ENCODE measurements at regions not wholly inside any gene's neighbourhood (a gene's known extent, or its start where the extent isn't known, plus 50 kb on each side); places are given as distances from the start of the nearest gene placed in this dataset.

DNA sequence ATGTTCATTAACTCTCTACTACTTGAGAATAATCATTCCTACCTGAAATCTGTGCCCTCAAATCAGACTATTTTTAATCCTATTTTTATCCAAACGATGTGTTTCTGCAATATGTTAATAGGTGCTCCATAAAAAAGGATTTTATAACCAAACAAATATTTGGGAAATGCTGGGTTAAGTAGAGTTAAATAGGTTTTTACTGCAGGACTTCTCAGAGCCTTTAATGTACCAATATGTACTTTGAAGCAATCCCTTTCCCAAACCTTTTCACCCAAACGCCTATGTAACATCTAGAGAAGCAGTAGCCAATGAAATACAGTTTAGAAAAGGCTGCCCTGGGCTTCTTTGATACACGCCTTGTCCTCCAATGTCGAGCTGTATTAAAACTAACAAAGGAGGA lies 182.5 kb downstream of the SP3 start:
- Histone ChIP-seq H3K36me3 (ENCODE audit: control insufficient read depth in 2 of 4, insufficient read depth in 4 of 4, low read length in 3 of 4) (no peaks in the 10 kb centered on the region), H3K27ac (ENCODE audit: low read depth, low read length) (no peak overlapping the region), H2BK20ac (ENCODE audit: low read length) (no peak overlapping the region), H2AK5ac (ENCODE audit: low read depth, low read length) (no peak overlapping the region), H3K79me1 (ENCODE audit: low read depth, low read length) (no peaks in the 10 kb centered on the region), H3K23ac (ENCODE audit: insufficient read length) (no peak overlapping the region), H3K4me3 (ENCODE audit: extremely low read depth in 1 of 4, insufficient read depth in 2 of 4, low read depth in 3 of 4, low read length in 4 of 4) (no peak overlapping the region), H3K9ac (replicated peaks in 1 of 4; ENCODE audit: extremely low read depth in 1 of 4, low read depth in 3 of 4, low read length in 3 of 4) (no peak overlapping the region), H2BK15ac (ENCODE audit: low read length) (no peak overlapping the region), H3K4me1 (replicated peaks in 1 of 4; ENCODE audit: control insufficient read depth in 3 of 4, insufficient read depth in 4 of 4, low read length in 3 of 4) (no peaks in the 10 kb centered on the region), H3K4me2 (ENCODE audit: insufficient read depth in 1 of 2, low read depth in 2 of 2, low read length in 2 of 2) (no peak overlapping the region), H3K27me3 (replicated peaks in 1 of 4; ENCODE audit: control insufficient read depth in 3 of 4, extremely low read depth in 1 of 4, insufficient read depth in 3 of 4, low read length in 3 of 4) (no peaks in the 10 kb centered on the region), H2BK12ac (ENCODE audit: low read depth, low read length) (no peak overlapping the region), H3K23me2 (ENCODE audit: low read depth, low read length) (no peaks in the 10 kb centered on the region), H3K9me3 (ENCODE audit: insufficient read depth in 2 of 2, low read depth in 1 of 2, low read length in 1 of 2) (no peaks in the 10 kb centered on the region), H2AFZ (ENCODE audit: low read length) (no peak overlapping the region), H3K79me2 (ENCODE audit: control insufficient read depth in 1 of 2, insufficient read depth in 2 of 2, low read length in 2 of 2) (no peaks in the 10 kb centered on the region), H2BK5ac (ENCODE audit: low read depth, low read length) (no peak overlapping the region), H4K5ac (ENCODE audit: insufficient read length, low read depth, low read length) (no peak overlapping the region), H4K20me1 (replicated peaks in 1 of 2; ENCODE audit: control insufficient read depth in 1 of 2, insufficient read depth in 2 of 2, low read length in 2 of 2) (no peaks in the 10 kb centered on the region), H3K56ac (replicated peaks; ENCODE audit: insufficient read length, low read depth, low read length) (no peak overlapping the region), H3K14ac (ENCODE audit: insufficient read length) (no peak overlapping the region), H4K91ac (replicated peaks; ENCODE audit: insufficient read length, low read length) (no peak overlapping the region), H2BK120ac (replicated peaks; ENCODE audit: low read depth, low read length) (no peak overlapping the region), H3K18ac (ENCODE audit: extremely low read depth, low read length) (no peak overlapping the region), H4K8ac (ENCODE audit: extremely low read depth, insufficient read depth, low read length) (no peak overlapping the region), H3K4ac (replicated peaks; ENCODE audit: insufficient read length, low read depth, low read length) (no peak overlapping the region)
- WGBS, 2 experiments (ENCODE audit: extremely low coverage in 1 of 2, insufficient coverage in 1 of 2, insufficient read length in 1 of 2, insufficient replicate concordance in 2 of 2, low coverage in 1 of 2, low lambda C conversion rate in 2 of 2, missing lambda C conversion rate in 1 of 2), result 82% methylated on average over 4 of the region's 4 CpGs; no CpG with 5 or more reads in 1 of the 2 experiments
- no peak for FAIRE-seq
- CTCF ChIA-PET (ENCODE audit: partially characterized antibody), result interaction anchor here (1.8 kb wide), 1 partner anchor 16 kb away, joined by 5 read pairs; no protein-coding TSS in a partner anchor
- POLR2A ChIA-PET (ENCODE audit: partially characterized antibody), result no interaction called here
- DNase-seq (ENCODE audit: low read depth in 1 of 2, low spot score in 2 of 2), result no peak
- TF ChIP-seq CREB1 (IDR thresholded peaks at IDR 0.05) (no peak), RFX5 (IDR thresholded peaks at IDR 0.05; ENCODE audit: borderline replicate concordance, low read depth, low read length) (no peak), CBX5 (IDR thresholded peaks at IDR 0.05; ENCODE audit: low read depth, low read length) (no peak), TCF12 (IDR thresholded peaks at IDR 0.05; ENCODE audit: low read depth, low read length) (no peak), TBP (IDR thresholded peaks at IDR 0.05; ENCODE audit: low read depth, low read length) (no peak), CHD1 (IDR thresholded peaks at IDR 0.05; ENCODE audit: low read depth, low read length) (no peak), TAF7 (optimal IDR thresholded peaks at IDR 0.05; ENCODE audit: borderline replicate concordance, low read depth, low read length) (no peak), ASH2L (IDR thresholded peaks at IDR 0.05; ENCODE audit: low read length) (no peak), POLR2A (IDR thresholded peaks at IDR 0.05; ENCODE audit: control extremely low read depth in 1 of 2, low read depth in 2 of 2, low read length in 2 of 2) (no peak), RNF2 (IDR thresholded peaks at IDR 0.05; ENCODE audit: borderline replicate concordance, low read depth, low read length, missing control alignments, poor library complexity, severe bottlenecking) (no peak)
- TF ChIP-seq, protein P1, sequence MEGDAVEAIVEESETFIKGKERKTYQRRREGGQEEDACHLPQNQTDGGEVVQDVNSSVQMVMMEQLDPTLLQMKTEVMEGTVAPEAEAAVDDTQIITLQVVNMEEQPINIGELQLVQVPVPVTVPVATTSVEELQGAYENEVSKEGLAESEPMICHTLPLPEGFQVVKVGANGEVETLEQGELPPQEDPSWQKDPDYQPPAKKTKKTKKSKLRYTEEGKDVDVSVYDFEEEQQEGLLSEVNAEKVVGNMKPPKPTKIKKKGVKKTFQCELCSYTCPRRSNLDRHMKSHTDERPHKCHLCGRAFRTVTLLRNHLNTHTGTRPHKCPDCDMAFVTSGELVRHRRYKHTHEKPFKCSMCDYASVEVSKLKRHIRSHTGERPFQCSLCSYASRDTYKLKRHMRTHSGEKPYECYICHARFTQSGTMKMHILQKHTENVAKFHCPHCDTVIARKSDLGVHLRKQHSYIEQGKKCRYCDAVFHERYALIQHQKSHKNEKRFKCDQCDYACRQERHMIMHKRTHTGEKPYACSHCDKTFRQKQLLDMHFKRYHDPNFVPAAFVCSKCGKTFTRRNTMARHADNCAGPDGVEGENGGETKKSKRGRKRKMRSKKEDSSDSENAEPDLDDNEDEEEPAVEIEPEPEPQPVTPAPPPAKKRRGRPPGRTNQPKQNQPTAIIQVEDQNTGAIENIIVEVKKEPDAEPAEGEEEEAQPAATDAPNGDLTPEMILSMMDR (IDR thresholded peaks at IDR 0.05; ENCODE audit: control extremely low read depth in 1 of 3, insufficient read depth in 1 of 3, low read depth in 1 of 3, low read length in 3 of 3), result no peak
